K562 (cell line): ENCODE measurements at regions not wholly inside any gene's neighbourhood (a gene's known extent, or its start where the extent isn't known, plus 50 kb on each side); places are given as distances from the start of the nearest gene placed in this dataset.

ENCODE experiments used
- ATAC-seq: fragments of 200-7000 bp; cut with Tn5 transposase; 3 replicates; pipeline ENCODE4 v1.9.1; 2020; ENCODE audit warnings: moderate library complexity
- BruUV-seq: library from RNA; stranded (reverse); fragments of 400-500 nt; replicated peaks from 2 replicates; lab custom pipeline; 2021; lab: Mats Ljungman, UMichigan
- CTCF ChIA-PET: fragments of 300-600 bp; formaldehyde crosslinking; extraction: SDS; loops from one replicate; lab custom pipeline; 2021; ENCODE audit warnings: low intra/inter-chr PET ratio; lab: Yijun Ruan, JAX
- POLR2A ChIA-PET: fragments of 300-600, 350-650 bp; sonication (Branson Sonifier 250); formaldehyde crosslinking; extraction: SDS; loops from one replicate; lab custom pipeline; 2021; ENCODE audit warnings: antibody characterized with exemption, inconsistent platforms; lab: Yijun Ruan, JAX
- DNase-seq, 4 experiments: peaks; one replicate each; pipeline versions ENCODE4 v3.0.0 to v3.0.0-alpha.2; 2011 to 2018; ENCODE audit warnings: low spot score in 3 of 4, mixed read lengths in 3 of 4; ENCODE audit errors: extremely low read depth in 1 of 4
- FAIRE-seq: peaks from 2 replicates; lab custom pipeline; 2011; peaks lifted over from hg19 to GRCh38; lab: Jason Lieb, UNC
- H2AFZ ChIP-seq: 2 replicates; pipeline ENCODE4 v1.6.0; 2011; ENCODE audit warnings: low read depth, low read length, control low read depth, inconsistent platforms
- H3K27ac ChIP-seq: fragments of 200-600 bp; 3 replicates; pipeline ENCODE4 v1.8.0; 2011; ENCODE audit warnings: low read depth, mild to moderate bottlenecking, control low read depth, inconsistent platforms, low read length, moderate library complexity, mixed read lengths; ENCODE audit errors: extremely low read depth
- H3K27me3 ChIP-seq, 2 experiments: fragments of 300-600 bp in 1 of 2; 2 replicates in 1 of 2; 3 replicates in 1 of 2; pipeline versions ENCODE4 v1.6.0 to v1.8.0; 2011; ENCODE audit warnings: inconsistent platforms in 2 of 2, low read length in 2 of 2, mild to moderate bottlenecking in 1 of 2, mixed read lengths in 1 of 2, moderate library complexity in 1 of 2; ENCODE audit not compliant: control insufficient read depth in 2 of 2, insufficient read depth in 2 of 2
- H3K36me3 ChIP-seq: fragments of 300-600 bp; 3 replicates; pipeline ENCODE4 v1.8.0; 2011; ENCODE audit warnings: mild to moderate bottlenecking, low read length, inconsistent platforms; ENCODE audit not compliant: control insufficient read depth, insufficient read depth
- H3K4me1 ChIP-seq, 2 experiments: fragments of 200-600 bp in 1 of 2; replicated peaks in 1 of 2; 2 replicates in 1 of 2; 3 replicates in 1 of 2; pipeline versions ENCODE4 v1.5.1 to v1.8.0; 2011; ENCODE audit warnings: inconsistent platforms in 2 of 2, low read length in 2 of 2, mild to moderate bottlenecking in 1 of 2, mixed read lengths in 1 of 2, moderate library complexity in 1 of 2; ENCODE audit not compliant: control insufficient read depth in 2 of 2, insufficient read depth in 2 of 2
- H3K4me2 ChIP-seq: 2 replicates; pipeline ENCODE4 v1.6.1; 2011; ENCODE audit warnings: low read length, control low read depth, inconsistent platforms, mixed read lengths; ENCODE audit not compliant: insufficient read depth
- H3K4me3 ChIP-seq: fragments of 200-600 bp; sonication (generic), shearing (Covaris generic); 2 replicates; pipeline ENCODE4 v1.5.1; 2016; ENCODE audit warnings: control low read depth, inconsistent platforms
- H3K79me2 ChIP-seq: fragments of 200-600 bp; 3 replicates; pipeline ENCODE4 v1.8.0; 2011; ENCODE audit warnings: low read length, inconsistent platforms; ENCODE audit not compliant: control insufficient read depth, insufficient read depth
- H3K9ac ChIP-seq, 2 experiments: 2 replicates each; pipeline versions ENCODE4 v1.6.0 to v1.6.1; 2011; ENCODE audit warnings: low read depth in 2 of 2, low read length in 2 of 2, control low read depth in 1 of 2, inconsistent platforms in 1 of 2, mild to moderate bottlenecking in 1 of 2, mixed read lengths in 1 of 2; ENCODE audit not compliant: insufficient read depth in 1 of 2
- H3K9me1 ChIP-seq: one replicate; pipeline ENCODE4 v1.6.0; 2011; ENCODE audit warnings: inconsistent platforms, mild to moderate bottlenecking, low read length, moderate library complexity; ENCODE audit not compliant: control insufficient read depth, insufficient read depth
- H3K9me3 ChIP-seq: replicated peaks from 2 replicates; pipeline ENCODE4 v1.5.1; 2011; ENCODE audit warnings: low read depth, low read length, inconsistent platforms; ENCODE audit not compliant: control insufficient read depth, insufficient read depth
- H4K20me1 ChIP-seq: replicated peaks from 2 replicates; pipeline ENCODE4 v1.6.1; 2011; ENCODE audit warnings: low read length, inconsistent platforms, mixed read lengths; ENCODE audit not compliant: control insufficient read depth, insufficient read depth
- CC2D1A ChIP-seq: fragments of 450-650 bp; IDR thresholded peaks from 2 replicates; pipeline ENCODE4 v1.6.1; 2017; ENCODE audit warnings: mild to moderate bottlenecking
- FOXM1 ChIP-seq, 2 experiments: fragments of 450-650 bp in 1 of 2; sonication (generic) in 1 of 2; formaldehyde crosslinking in 1 of 2; IDR thresholded peaks; 2 replicates each; pipeline versions ENCODE4 v1.6.1 to v1.9.0; 2017 to 2022; ENCODE audit warnings: low read depth in 2 of 2, mild to moderate bottlenecking in 2 of 2, missing genetic modification reagents in 1 of 2, moderate library complexity in 1 of 2
- TAF1 ChIP-seq: IDR thresholded peaks from 2 replicates; pipeline ENCODE4 v1.6.1; 2011; ENCODE audit warnings: mild to moderate bottlenecking, low read length, moderate library complexity; ENCODE audit not compliant: insufficient read depth, control insufficient read depth, severe bottlenecking; ENCODE audit errors: extremely low read depth
- WGBS: fragments of 100-300 bp; shearing (Covaris generic); methylation state at CpG from one replicate; pipeline ENCODE4 v1.1.6; 2016; ENCODE audit warnings: low coverage, mixed read lengths; ENCODE audit not compliant: insufficient coverage; ENCODE audit errors: missing lambda C conversion rate; 5-methylcytosine and 5-hydroxymethylcytosine counted together
- in situ Hi-C: fragments of 300-500 bp; cut with MboI; formaldehyde crosslinking; loops from 4 replicates; pipeline ENCODE4 v1.15.0; 2018; ENCODE audit warnings: inconsistent platforms, mixed read lengths
- intact Hi-C: fragments of 100-400 bp; cut with micrococcal nuclease; formaldehyde crosslinking; loops from 2 replicates; pipeline ENCODE4 v1.14.2; 2022
- TF ChIP-seq, protein P1 (sequence below): fragments of 250-450 bp; sonication (Bioruptor Pico); IDR thresholded peaks from 2 replicates; pipeline ENCODE4 v1.4.0; 2020; ENCODE audit warnings: mild to moderate bottlenecking, moderate library complexity, borderline replicate concordance

DNA sequence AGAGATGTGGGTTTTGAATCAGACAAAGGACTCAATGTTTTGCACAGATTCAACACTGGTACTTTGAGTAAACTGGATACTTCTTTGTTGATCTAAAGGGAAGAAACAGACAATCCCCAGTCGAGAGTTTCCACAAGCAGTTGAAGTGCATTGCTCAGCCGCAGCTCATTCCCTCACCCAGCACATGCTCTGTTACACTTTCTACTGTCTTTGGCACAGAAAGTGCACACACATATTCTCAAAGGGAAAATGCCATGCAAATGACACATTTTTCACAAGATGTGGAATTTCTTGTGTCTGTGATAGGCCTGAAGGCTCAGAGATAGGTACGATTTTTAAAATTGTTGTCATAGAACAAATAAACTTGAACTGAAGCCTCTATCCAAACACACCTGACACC lies 258.9 kb upstream of the TRIB2 start:
- no peak for FAIRE-seq
- no peak overlapping the region for H3K27ac ChIP-seq
- H3K4me2 ChIP-seq: no peak overlapping the region
- BruUV-seq: no TSS peak
- WGBS: 84% methylated on average over 3 of the region's 3 CpGs
- H2AFZ ChIP-seq: no peak overlapping the region
- in situ Hi-C loops: no loop called here
- DNase-seq: no peak
- TF ChIP-seq TAF1: no peak
- TF ChIP-seq, all 486 proteins: peak for 0
- Histone ChIP-seq H3K9ac (no peak overlapping the region), H3K9me1 (no peaks in the 10 kb centered on the region), H3K4me3 (no peak overlapping the region), H3K36me3 (no peaks in the 10 kb centered on the region), H3K27me3 (no peaks in the 10 kb centered on the region), H3K4me1 (peaks cover under 1 to 15% of the 10 kb centered on the region in 2 experiments; a peak in 2 of 5 replicates), H3K9me3 (0 out of 2 replicates have a peak, but pooled peaks cover 2% of the 10 kb centered on the region), H3K79me2 (no peaks in the 10 kb centered on the region), H4K20me1 (no peaks in the 10 kb centered on the region)
- POLR2A ChIA-PET: interaction anchor here (0.9 kb wide), 1 partner anchor 14 kb away, joined by 3 read pairs; no protein-coding TSS in a partner anchor
- ATAC-seq: no peak
- CTCF ChIA-PET: no interaction called here
- intact Hi-C loops: no loop called here

DNA sequence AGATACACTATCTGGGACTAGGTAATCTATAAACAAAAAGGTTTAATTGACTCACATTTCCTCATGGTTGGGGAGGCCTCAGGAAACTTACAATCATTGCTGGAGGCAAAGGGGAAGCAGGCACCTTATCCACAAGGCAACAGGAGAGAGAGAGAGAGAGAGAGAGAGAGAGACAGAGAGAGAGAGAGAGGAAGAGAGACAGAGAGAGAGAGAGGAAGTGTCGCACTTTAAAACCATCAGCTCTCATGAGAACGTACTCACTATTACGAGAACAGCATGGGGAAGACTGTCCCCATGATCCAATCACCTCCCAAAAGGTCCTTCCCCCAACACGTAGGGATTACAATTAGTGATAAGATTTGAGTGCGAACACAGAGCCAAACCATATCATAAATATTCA lies 253.5 kb upstream of the TRIB2 start:
- ATAC-seq (no peak), DNase-seq (no peak), FAIRE-seq (no peak)
- intact Hi-C loops (no loop called here), in situ Hi-C loops (no loop called here)
- Histone ChIP-seq H3K9me3 (no peaks in the 10 kb centered on the region), H4K20me1 (no peaks in the 10 kb centered on the region), H3K4me1 (no peaks in the 10 kb centered on the region; a peak in 1 of 5 replicates), H3K9ac (no peak overlapping the region), H3K4me3 (no peak overlapping the region), H2AFZ (no peak overlapping the region), H3K27me3 (no peaks in the 10 kb centered on the region), H3K79me2 (no peaks in the 10 kb centered on the region), H3K4me2 (no peak overlapping the region), H3K36me3 (no peaks in the 10 kb centered on the region), H3K27ac (no peak overlapping the region), H3K9me1 (no peaks in the 10 kb centered on the region)
- POLR2A ChIA-PET: no interaction called here
- no TSS peak for BruUV-seq
- TF ChIP-seq FOXM1 (IDR thresholded peaks at IDR 0.05; ENCODE audit: low read depth) (0 out of 2 replicates have a peak, but pooled peaks have one; percentile 34), FOXM1 (CRISPR knock-in tag; IDR thresholded peaks at IDR 0.05; ENCODE audit: low read depth) (no peak), CC2D1A (peak; percentile 42; the same call in 1 of the 2 replicates)
- TF ChIP-seq, protein P1, sequence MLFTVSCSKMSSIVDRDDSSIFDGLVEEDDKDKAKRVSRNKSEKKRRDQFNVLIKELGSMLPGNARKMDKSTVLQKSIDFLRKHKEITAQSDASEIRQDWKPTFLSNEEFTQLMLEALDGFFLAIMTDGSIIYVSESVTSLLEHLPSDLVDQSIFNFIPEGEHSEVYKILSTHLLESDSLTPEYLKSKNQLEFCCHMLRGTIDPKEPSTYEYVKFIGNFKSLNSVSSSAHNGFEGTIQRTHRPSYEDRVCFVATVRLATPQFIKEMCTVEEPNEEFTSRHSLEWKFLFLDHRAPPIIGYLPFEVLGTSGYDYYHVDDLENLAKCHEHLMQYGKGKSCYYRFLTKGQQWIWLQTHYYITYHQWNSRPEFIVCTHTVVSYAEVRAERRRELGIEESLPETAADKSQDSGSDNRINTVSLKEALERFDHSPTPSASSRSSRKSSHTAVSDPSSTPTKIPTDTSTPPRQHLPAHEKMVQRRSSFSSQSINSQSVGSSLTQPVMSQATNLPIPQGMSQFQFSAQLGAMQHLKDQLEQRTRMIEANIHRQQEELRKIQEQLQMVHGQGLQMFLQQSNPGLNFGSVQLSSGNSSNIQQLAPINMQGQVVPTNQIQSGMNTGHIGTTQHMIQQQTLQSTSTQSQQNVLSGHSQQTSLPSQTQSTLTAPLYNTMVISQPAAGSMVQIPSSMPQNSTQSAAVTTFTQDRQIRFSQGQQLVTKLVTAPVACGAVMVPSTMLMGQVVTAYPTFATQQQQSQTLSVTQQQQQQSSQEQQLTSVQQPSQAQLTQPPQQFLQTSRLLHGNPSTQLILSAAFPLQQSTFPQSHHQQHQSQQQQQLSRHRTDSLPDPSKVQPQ (CRISPR knock-in tag): no peak
- 69% methylated on average over 4 of the region's 5 CpGs for WGBS
- CTCF ChIA-PET: no interaction called here
